ENCODE measurements at regions not wholly inside any gene's neighbourhood (a gene's known extent, or its start where the extent isn't known, plus 50 kb on each side); places are given as distances from the start of the nearest gene placed in this dataset.

- H3K4me3 ChIP-seq = no peak overlapping the region
- intact Hi-C loops (cut with micrococcal nuclease) = no loop called here
- no peak for DNase-seq
- no peaks in the 10 kb centered on the region for H3K27me3 ChIP-seq (ENCODE audit: low read depth)
- H3K4me1 ChIP-seq = no peaks in the 10 kb centered on the region
- TF ChIP-seq CTCF (IDR thresholded peaks at IDR 0.05; ENCODE audit: borderline replicate concordance) = no peak
- H3K9me3 ChIP-seq (replicated peaks) = no peaks in the 10 kb centered on the region
- no peak overlapping the region for H3K27ac ChIP-seq (replicated peaks)
- H3K36me3 ChIP-seq = no peaks in the 10 kb centered on the region
Observed at GRCh38 chr9:99300603-99301002, 78.5 kb downstream of the SEC61B start.

- TF ChIP-seq CTCF (IDR thresholded peaks at IDR 0.05; ENCODE audit: borderline replicate concordance) = no peak
Observed at GRCh38 chr9:99303177-99303576, 81.1 kb downstream of the SEC61B start.

GRCh38 chr9:99305124-99305523 is 83.0 kb downstream of the SEC61B start:
- H3K9me3 ChIP-seq (replicated peaks) = no peaks in the 10 kb centered on the region
- no peaks in the 10 kb centered on the region for H3K27me3 ChIP-seq (ENCODE audit: low read depth)
- no peaks in the 10 kb centered on the region for H3K36me3 ChIP-seq
- intact Hi-C loops (cut with micrococcal nuclease) = no loop called here
- TF ChIP-seq CTCF (IDR thresholded peaks at IDR 0.05; ENCODE audit: borderline replicate concordance) = no peak
- H3K4me1 ChIP-seq = no peaks in the 10 kb centered on the region
- no peak overlapping the region for H3K27ac ChIP-seq (replicated peaks)
- no peak for DNase-seq
- H3K4me3 ChIP-seq = no peak overlapping the region

More at GRCh38 chr9:99303177-99303576, 81.1 kb downstream of the SEC61B start:
- H3K36me3 ChIP-seq = no peaks in the 10 kb centered on the region
- intact Hi-C loops (cut with micrococcal nuclease) = no loop called here
- H3K4me1 ChIP-seq = no peaks in the 10 kb centered on the region
- no peak overlapping the region for H3K4me3 ChIP-seq
- no peaks in the 10 kb centered on the region for H3K27me3 ChIP-seq (ENCODE audit: low read depth)
- no peak for DNase-seq
- no peaks in the 10 kb centered on the region for H3K9me3 ChIP-seq (replicated peaks)
- no peak overlapping the region for H3K27ac ChIP-seq (replicated peaks)

GRCh38 chr9:99305820-99306811 is 84.0 kb downstream of the SEC61B start:
- peaks cover 2% of the 10 kb centered on the region for H3K9me3 ChIP-seq (replicated peaks)
- H3K36me3 ChIP-seq = no peaks in the 10 kb centered on the region
- H3K27me3 ChIP-seq (ENCODE audit: low read depth) = no peaks in the 10 kb centered on the region
- H3K4me3 ChIP-seq = no peak overlapping the region
- intact Hi-C loops (cut with micrococcal nuclease) = no loop called here
- H3K27ac ChIP-seq (replicated peaks) = no peak overlapping the region
- H3K4me1 ChIP-seq = no peaks in the 10 kb centered on the region
- DNase-seq = no peak
- no peak for TF ChIP-seq CTCF (IDR thresholded peaks at IDR 0.05; ENCODE audit: borderline replicate concordance)

GRCh38 chr9:99307851-99308250 is 85.8 kb downstream of the SEC61B start:
- Histone ChIP-seq H3K4me3 (no peak overlapping the region), H3K36me3 (no peaks in the 10 kb centered on the region), H3K9me3 (replicated peaks) (peaks cover 5% of the 10 kb centered on the region), H3K27ac (replicated peaks) (no peak overlapping the region), H3K27me3 (ENCODE audit: low read depth) (no peaks in the 10 kb centered on the region), H3K4me1 (no peaks in the 10 kb centered on the region)
- DNase-seq = no peak
- intact Hi-C loops (cut with micrococcal nuclease) = no loop called here
- TF ChIP-seq CTCF (IDR thresholded peaks at IDR 0.05; ENCODE audit: borderline replicate concordance) = no peak

All from left ventricle myocardium inferior (tissue), 1 donor.